Heart right ventricle (tissue), 16 donors: ENCODE measurements at regions not wholly inside any gene's neighbourhood (a gene's known extent, or its start where the extent isn't known, plus 50 kb on each side); places are given as distances from the start of the nearest gene placed in this dataset.

ENCODE experiments used
- ATAC-seq, 8 donors: fragments of 200-7000 bp; cut with Tn5 transposase; one replicate each; pipeline ENCODE4 v1.9.1; 2020; ENCODE audit warnings: mild to moderate bottlenecking in 8 of 8, moderate library complexity in 8 of 8, moderate number of reproducible peaks in 1 of 8
- DNase-seq, 2 donors: peaks; one replicate each; pipeline ENCODE4 v3.0.0-alpha.2; 2020
- H3K27ac ChIP-seq, 10 donors: fragments of 200-600 bp; sonication (generic) in 2 of 10; one replicate each; pipeline versions ENCODE4 v1.5.0 to v1.8.0; 2020 to 2022; ENCODE audit warnings: mild to moderate bottlenecking in 3 of 10
- H3K27me3 ChIP-seq, 7 donors: fragments of 200-600 bp; one replicate each; pipeline ENCODE4 v1.8.0; 2021 to 2022; ENCODE audit warnings: mild to moderate bottlenecking in 2 of 7
- H3K36me3 ChIP-seq, 9 donors: fragments of 200-600 bp; sonication (generic) in 1 of 9; one replicate each; pipeline versions ENCODE4 v1.5.0 to v1.8.0; 2020 to 2022; ENCODE audit warnings: mild to moderate bottlenecking in 2 of 9
- H3K4me1 ChIP-seq, 9 donors: fragments of 200-600 bp; sonication (generic) in 1 of 9; one replicate each; pipeline versions ENCODE4 v1.5.0 to v1.8.0; 2020 to 2022; ENCODE audit warnings: mild to moderate bottlenecking in 4 of 9
- H3K4me3 ChIP-seq, 10 donors: fragments of 200-600 bp; sonication (generic) in 2 of 10; one replicate each; pipeline versions ENCODE4 v1.5.0 to v1.8.0; 2020 to 2022; ENCODE audit warnings: mild to moderate bottlenecking in 7 of 10, moderate library complexity in 2 of 10
- H3K9me3 ChIP-seq, 11 donors: fragments of 200-600 bp in 10 of 11; sonication (generic) in 2 of 11; one replicate each; pipeline versions ENCODE4 v1.5.0 to v1.8.0; 2013 to 2022; ENCODE audit warnings: mild to moderate bottlenecking in 2 of 11, control low read depth in 1 of 11, moderate library complexity in 1 of 11
- WGBS, 2 donors: extraction: QIAGEN DNeasy Blood & Tissue Kit; methylation state at CpG; one replicate each; pipeline ENCODE4 v1.1.7; 2013; ENCODE audit warnings: inconsistent platforms in 1 of 2; 5-methylcytosine and 5-hydroxymethylcytosine counted together
- intact Hi-C, 10 donors: fragments of 100-400 bp; cut with DNase I; formaldehyde crosslinking; loops; one replicate each; pipeline versions ENCODE4 v1.11.1 to v1.14.2; 2022
- TF ChIP-seq, protein P1 (sequence below), 9 donors: fragments of 200-600 bp; sonication (generic) in 2 of 9; IDR thresholded peaks; one replicate each; pipeline versions ENCODE4 v1.5.0 to v1.8.0; 2021 to 2022; ENCODE audit warnings: antibody characterized with exemption in 9 of 9, mild to moderate bottlenecking in 5 of 9, moderate library complexity in 1 of 9
- donor health status: Arrhythmogenic right ventricular cardiomyopathy.
- donor health status: ischemic (EF 13 %, LVEDD 7.1; RV severe dilation, severe dysfunction).
- donor health status: healthy with polysubstance abuse.
- donor health status: DM: no; HTN: yes; CAD: no.
- donor health status: DM: no; HTN: no; CAD: no.
- donor health status: ischemic (EF 25% LVEDD 6.9; RV normal size, moderate dysfunction).
- donor health status: ischemic (EF 25% LVEDD 5.7; RV mildly dilated, moderate dysfunction).
- donor health status: healthy.
- donor health status: DM: yes; HTN: yes; CAD: no.
- donor health status: Ischemic cardiomyopathy.
- donor health status: ischemic (EF 35%, LVEDD 5.7; RV mildly dilated, moderate dysfunction).
- donor health status: nonischemic (EF 11% LVEDD 7.7; RV severe dilation, severe dysfunction).
- donor health status: DM: yes; HTN: yes; CAD: no.
- donor health status: PGD.
- donor health status: ischemic (EF 29% LVEDD 5.4; RV normal size, mild dysfunction).
- donor health status: nonischemic (EF 23%, LVEDD 6.1; RV moderate dilation, normal function).

GRCh38 chr17:72492494-72492893 lies 371.7 kb downstream of the SOX9 start:
- Histone ChIP-seq H3K4me3 (no peak overlapping the region), H3K36me3 (no peaks in the 10 kb centered on the region), H3K27ac (no peak overlapping the region), H3K9me3 (peaks cover 0 to 17% (median 0%) of the 10 kb centered on the region in 11 donors), H3K4me1 (no peaks in the 10 kb centered on the region), H3K27me3 (peaks cover 0 to 27% (median 7%) of the 10 kb centered on the region in 7 donors)
- no peak for DNase-seq
- TF ChIP-seq, protein P1, sequence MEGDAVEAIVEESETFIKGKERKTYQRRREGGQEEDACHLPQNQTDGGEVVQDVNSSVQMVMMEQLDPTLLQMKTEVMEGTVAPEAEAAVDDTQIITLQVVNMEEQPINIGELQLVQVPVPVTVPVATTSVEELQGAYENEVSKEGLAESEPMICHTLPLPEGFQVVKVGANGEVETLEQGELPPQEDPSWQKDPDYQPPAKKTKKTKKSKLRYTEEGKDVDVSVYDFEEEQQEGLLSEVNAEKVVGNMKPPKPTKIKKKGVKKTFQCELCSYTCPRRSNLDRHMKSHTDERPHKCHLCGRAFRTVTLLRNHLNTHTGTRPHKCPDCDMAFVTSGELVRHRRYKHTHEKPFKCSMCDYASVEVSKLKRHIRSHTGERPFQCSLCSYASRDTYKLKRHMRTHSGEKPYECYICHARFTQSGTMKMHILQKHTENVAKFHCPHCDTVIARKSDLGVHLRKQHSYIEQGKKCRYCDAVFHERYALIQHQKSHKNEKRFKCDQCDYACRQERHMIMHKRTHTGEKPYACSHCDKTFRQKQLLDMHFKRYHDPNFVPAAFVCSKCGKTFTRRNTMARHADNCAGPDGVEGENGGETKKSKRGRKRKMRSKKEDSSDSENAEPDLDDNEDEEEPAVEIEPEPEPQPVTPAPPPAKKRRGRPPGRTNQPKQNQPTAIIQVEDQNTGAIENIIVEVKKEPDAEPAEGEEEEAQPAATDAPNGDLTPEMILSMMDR (IDR thresholded peaks at IDR 0.05) = no peak
- ATAC-seq = no peak
- intact Hi-C loops = no loop called here
- WGBS, 2 donors = 96 to 100% methylated on average over 2 of the region's 2 CpGs

DNA sequence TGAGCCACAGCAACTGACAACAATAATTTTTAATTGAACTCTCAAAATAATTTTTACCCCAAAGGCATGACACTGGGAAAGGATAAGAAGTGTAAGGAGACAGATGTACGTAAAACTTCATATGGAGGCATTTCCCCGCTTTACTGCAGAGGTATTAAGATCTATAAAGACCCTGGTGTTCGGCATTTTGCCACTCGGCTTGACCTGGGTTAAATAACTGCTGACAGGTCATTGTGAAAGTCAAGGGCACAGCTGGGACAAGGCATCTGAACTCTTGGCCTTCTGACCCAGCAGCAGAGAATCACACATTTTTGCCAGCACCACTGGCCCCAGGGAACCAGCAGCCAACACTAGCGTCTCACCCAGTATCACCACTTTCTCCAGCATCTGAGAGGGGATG lies 372.1 kb downstream of the SOX9 start:
- no peaks in the 10 kb centered on the region for H3K4me1 ChIP-seq
- H3K9me3 ChIP-seq = peaks cover 0 to 17% (median 0%) of the 10 kb centered on the region in 11 donors
- H3K27me3 ChIP-seq = peaks cover 0 to 23% (median 2%) of the 10 kb centered on the region in 7 donors
- H3K36me3 ChIP-seq = no peaks in the 10 kb centered on the region
- WGBS, 2 donors = 73 to 79% methylated on average over 5 of the region's 5 CpGs
- H3K4me3 ChIP-seq = no peak overlapping the region
- intact Hi-C loops = no loop called here
- TF ChIP-seq, protein P1 (IDR thresholded peaks at IDR 0.05) = no peak
- DNase-seq = no peak
- ATAC-seq = no peak
- H3K27ac ChIP-seq = no peak overlapping the region

GRCh38 chr17:72494566-72494965 lies 373.7 kb downstream of the SOX9 start:
- ATAC-seq (no peak), DNase-seq (no peak)
- TF ChIP-seq, protein P1 (IDR thresholded peaks at IDR 0.05) = no peak
- Histone ChIP-seq H3K27ac (no peak overlapping the region), H3K4me1 (no peaks in the 10 kb centered on the region), H3K27me3 (peaks cover 0 to 6% (median 0%) of the 10 kb centered on the region in 7 donors), H3K4me3 (no peak overlapping the region), H3K36me3 (no peaks in the 10 kb centered on the region), H3K9me3 (peaks cover 0 to 17% (median 0%) of the 10 kb centered on the region in 11 donors)
- 83 to 86% methylated on average over 2 of the region's 2 CpGs for WGBS, 2 donors
- intact Hi-C loops = no loop called here

DNA sequence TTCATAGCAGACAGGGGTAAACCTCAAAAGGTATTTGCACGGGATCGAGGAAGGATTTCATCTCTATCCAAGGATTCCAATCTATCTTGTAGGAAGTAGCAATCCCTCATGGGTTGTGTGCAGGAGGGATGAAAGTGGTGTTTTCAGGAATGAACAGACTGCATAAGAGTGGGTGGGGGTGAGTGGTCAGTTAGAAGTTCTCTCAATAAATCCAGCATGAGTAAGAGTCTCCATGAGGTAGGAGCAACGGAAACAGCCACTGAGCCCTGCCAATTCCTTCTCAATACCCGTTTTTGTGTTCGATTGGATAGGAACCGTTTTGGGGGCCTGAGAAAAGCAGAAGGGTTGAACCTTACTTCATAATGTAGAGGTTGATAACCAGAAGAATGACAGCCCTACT lies 375.6 kb downstream of the SOX9 start:
- intact Hi-C loops = no loop called here
- H3K27me3 ChIP-seq = peaks cover 0 to 15% (median 5%) of the 10 kb centered on the region in 7 donors

More for the DNA sequence above, 375.6 kb downstream of the SOX9 start:
- WGBS, 2 donors = 83 to 88% methylated on average over 6 of the region's 6 CpGs
- Histone ChIP-seq H3K4me1 (no peaks in the 10 kb centered on the region), H3K27ac (no peak overlapping the region), H3K4me3 (no peak overlapping the region), H3K9me3 (peaks cover 0 to 5% (median 0%) of the 10 kb centered on the region in 11 donors), H3K36me3 (no peaks in the 10 kb centered on the region)
- TF ChIP-seq, protein P1 (IDR thresholded peaks at IDR 0.05) = no peak
- DNase-seq (no peak), ATAC-seq (no peak)
